Activated CD8-positive, alpha-beta memory T cell treated with anti-CD3 and anti-CD28 coated beads, Interleukin-2, amount 50 U/mL, for 24 hours (primary cell): ENCODE measurements at regions not wholly inside any gene's neighbourhood (a gene's known extent, or its start where the extent isn't known, plus 50 kb on each side); places are given as distances from the start of the nearest gene placed in this dataset.
"Not testable (repeated sequence)": the region's sequence is repeated elsewhere in the genome, so short reads cannot be mapped to it uniquely, and the experiment has no call there.

ENCODE experiments used
- DNase-seq: peaks from one replicate; pipeline ENCODE4 v3.0.0-alpha.2; 2020; ENCODE audit errors: extremely low read depth

DNA sequence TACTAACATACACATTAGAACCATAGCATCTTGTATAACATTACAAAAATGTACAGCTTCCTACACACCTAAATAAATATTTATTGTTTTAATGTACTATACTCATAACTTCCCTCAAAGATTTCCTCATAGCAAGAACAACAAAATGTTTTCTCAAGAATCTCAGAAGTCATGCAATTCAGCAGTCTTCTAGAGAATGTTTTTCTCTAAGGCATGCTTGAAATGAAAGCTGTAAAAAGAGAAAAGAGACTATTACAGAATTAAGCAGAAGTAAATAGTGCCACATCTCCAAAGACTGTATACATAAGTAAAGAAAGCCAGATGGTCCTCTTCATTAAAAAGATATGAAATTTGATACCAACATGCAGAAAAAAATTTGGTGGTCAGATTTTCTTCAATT lies 672.2 kb downstream of the EPM2A start:
- DNase-seq: no peak

DNA sequence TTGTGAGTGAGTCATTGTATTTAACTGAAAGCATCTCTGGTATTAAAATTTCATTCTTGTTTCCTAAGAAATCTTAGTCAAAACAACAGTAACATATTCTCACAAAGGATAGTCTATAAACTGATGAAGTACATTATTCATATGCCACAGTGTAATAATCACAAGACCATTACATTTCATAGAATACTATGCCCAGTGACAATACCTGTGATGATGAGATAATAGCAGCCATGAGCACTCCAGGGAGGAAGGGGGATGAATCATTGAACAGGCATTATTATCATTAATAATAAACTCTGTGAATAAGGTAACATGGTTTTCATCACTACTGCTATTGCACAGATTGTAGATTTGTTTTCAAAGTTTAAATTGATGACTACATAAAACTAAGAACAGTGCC lies 667.9 kb downstream of the EPM2A start:
- no peak for DNase-seq

- no peak for DNase-seq
Observed at GRCh38 chr6:145068577-145068976, 666.7 kb downstream of the EPM2A start.

GRCh38 chr6:145069966-145070365 lies 665.4 kb downstream of the EPM2A start:
- DNase-seq: no peak

- DNase-seq: no peak
Observed at GRCh38 chr6:145070791-145071190, 664.5 kb downstream of the EPM2A start.

- DNase-seq: no peak
Observed at GRCh38 chr6:145071836-145072235, 663.5 kb downstream of the EPM2A start.

DNA sequence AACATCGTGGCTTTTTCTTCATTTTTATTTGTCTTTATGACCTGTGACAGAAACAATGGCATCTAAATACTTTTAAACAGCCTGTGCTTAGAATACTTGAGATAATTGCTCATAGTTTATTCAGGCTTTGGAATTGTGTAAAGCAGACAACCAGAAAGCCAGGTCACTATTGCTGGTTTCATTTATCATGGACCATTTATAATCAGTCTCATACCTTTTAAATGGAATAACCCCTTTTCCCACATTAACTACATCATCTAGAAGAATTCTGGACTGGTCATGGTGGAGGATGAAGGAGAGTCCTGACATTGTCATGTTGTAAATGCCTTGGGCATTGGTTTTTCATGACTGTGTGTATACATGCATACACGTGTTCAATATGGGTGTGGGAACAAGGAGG lies 661.5 kb downstream of the EPM2A start:
- no peak for DNase-seq

DNA sequence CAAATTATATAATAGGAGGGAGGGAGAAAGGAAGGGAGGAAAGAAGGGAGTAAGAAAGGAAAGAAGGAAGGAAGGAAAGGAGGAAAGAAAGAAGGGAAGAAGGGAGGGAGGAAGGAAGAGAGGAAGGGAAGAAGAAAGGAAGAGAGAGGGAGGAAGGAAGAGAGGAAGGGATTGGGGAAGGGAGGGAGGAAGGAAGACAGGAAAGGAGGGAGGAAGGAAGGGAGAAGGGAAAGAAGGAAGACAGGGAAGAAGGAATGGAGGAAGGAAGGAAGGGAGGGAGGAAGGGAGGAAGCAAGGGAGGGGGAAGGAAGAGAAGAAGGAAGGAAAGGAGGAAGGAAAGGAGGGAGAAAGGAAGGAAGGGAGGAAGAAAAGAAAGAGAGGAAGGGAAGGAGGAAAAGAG lies 660.5 kb downstream of the EPM2A start:
- DNase-seq: no peak

DNA sequence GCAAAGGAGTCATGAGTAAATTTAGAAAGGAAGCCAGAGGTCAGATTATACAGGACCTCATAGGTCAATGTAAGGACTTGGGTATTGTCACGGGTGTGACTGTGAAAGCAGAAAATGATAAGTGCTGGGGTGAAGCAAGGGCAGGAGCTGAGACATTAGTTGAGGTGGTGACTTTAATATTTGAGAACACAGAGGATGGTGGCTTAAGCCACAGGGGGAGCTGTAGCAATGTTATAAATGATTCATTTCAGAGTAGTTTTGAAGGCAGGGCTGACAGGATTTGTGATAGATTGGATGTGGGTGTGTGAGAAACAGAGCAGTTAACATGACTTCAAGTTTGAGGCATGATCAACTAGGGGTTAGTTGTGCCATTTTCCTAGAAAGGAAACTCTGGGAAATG lies 659.9 kb downstream of the EPM2A start:
- no peak for DNase-seq

GRCh38 chr6:145076115-145076841 lies 659.0 kb downstream of the EPM2A start:
- DNase-seq: no peak

- DNase-seq: no peak
Observed at GRCh38 chr6:145077382-145077781, 657.9 kb downstream of the EPM2A start.

- no peak for DNase-seq
Observed at GRCh38 chr6:145080651-145081050, 654.7 kb downstream of the EPM2A start.

- DNase-seq: no peak
Observed at GRCh38 chr6:145081677-145082076, 653.6 kb downstream of the EPM2A start.

DNA sequence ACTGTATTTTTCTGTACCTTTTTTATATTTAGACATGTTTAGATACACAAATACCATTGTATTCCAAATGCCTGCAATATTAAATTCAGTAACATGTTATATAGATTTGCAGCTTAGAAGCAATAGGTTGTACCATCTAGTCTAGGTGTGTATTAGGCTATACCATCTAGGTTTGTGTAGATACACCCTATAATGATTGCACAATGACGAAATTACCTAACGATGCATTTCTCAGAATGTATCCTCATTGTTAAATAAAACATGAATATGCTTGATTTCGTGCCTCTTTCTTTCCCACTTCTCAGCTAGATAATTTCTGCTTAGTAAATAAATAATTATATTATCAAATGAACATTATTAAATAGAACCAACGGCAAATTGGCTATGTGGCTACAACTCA lies 653.0 kb downstream of the EPM2A start:
- DNase-seq: no peak

DNA sequence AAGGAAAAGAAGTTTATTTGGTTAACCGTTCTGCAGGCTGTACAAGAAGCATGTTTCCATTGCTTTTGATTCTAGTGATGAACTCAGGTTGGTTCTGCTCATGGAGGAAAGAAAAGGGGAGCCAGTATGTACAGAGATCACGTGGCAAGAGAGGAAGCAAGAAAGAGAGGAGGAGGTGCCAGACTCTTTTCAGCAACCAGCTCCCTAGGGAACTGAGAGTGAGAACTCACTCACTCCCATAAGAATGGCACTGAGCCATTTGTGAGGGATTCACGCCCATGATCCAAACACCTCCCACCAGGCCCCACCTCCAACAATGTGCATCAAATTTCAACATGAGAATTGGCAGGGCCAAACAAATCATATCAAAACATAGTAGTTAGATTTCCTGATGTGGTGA lies 649.1 kb downstream of the EPM2A start:
- DNase-seq: no peak

DNA sequence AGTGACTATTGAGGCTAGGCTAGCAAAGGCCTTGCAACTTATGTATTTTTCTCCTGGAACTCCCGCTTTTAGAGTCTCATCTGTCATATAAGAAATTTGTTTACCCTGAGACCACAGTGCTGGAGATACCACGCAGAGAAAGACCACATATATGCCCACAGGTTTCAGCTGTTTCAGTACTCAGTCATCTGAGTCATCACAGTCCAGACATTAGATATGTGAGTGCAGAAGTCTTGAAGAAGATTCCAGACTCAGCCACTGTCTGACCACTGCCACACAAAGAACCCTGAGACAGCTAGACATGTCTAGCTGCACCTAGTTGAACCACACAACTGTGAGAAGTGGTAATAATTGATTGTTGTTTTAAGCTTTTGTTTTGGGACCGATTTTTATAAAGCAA lies 648.3 kb downstream of the EPM2A start:
- no peak for DNase-seq

DNA sequence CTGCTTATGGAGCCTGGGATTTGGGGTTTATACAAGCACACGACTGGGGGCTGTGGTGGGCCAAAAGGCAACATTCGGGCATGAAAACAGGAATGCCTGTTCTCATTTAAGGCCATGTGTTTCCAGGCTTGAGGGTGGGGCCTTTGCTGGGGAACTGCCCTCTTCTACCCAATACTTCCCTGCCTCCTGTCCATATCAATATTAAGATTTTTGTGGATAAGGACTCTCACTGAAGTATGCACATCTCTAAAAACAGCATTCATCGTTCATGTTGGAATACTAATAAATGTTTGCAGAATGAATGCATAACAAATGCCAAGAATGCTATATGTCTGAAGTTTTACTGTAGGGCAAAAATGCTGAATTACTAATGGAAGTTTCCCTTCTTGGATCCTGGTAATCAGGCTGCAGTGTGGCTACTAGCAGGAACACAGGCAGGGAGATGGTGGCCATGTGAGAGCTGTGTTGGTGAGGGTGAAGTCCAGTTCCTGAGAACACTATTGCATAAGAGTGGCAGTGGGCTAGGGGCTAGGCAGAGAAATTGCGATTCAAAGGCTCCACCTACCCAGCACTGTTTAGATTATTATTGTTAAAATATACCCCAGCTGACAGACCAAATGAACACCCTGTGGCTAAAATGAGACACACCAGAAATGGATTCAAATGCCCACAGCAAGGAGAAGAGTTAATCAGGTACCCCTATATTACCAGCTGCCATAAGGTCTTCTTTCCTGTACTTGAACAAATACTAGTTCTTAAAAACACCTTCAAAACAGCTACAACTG lies 644.3 kb downstream of the EPM2A start:
- no peak for DNase-seq

DNA sequence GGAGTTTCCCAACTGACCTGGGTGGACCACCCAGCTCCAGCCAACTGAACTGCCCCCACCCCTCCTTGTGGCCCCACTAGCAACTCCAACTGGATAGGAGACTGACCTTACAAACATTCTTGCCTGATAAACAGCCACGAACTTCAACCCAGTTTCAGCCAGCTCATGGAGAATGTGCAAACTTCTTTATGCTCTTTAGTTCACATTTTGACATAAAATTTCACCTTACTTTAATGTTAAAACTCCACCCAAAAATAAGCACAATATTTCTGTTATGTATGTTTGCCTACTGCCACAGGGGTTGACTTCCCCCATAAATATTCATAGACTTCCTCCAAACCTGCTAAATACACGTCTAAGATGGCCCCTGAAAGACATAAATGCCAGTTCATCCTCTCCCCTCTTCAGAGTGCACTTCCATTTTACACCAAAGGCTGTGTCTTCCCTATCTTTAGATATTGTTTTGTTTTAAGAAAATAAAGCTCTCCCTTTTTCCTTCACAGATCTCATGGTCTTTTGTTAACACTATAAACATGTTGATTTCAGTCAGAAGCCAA lies 643.7 kb downstream of the EPM2A start:
- DNase-seq: no peak

- no peak for DNase-seq
Observed at GRCh38 chr6:145092554-145092953, 642.8 kb downstream of the EPM2A start.

GRCh38 chr6:145093226-145093625 lies 642.1 kb downstream of the EPM2A start:
- no peak for DNase-seq

DNA sequence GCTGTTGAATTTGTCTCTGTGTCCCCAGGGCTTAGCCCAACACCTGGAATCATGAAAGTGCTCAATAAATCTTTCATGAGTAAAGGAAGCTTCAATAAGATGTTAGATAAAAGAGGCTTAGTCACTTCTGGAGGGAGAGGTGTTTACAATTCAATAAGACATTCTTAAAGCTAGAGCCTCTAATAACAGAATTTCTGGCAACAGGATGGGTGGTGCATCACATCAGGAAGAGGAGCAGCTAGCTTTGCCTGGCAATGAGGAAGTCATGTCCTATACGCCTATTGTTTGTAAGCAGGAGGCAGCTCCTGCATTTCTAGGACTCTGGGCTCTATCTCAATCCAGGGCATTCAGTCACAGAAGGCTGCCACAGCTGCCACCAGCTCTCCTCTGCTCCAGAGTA lies 638.5 kb downstream of the EPM2A start:
- DNase-seq: no peak

- DNase-seq: not testable (repeated sequence)
Observed at GRCh38 chr6:145098127-145098526, 637.2 kb downstream of the EPM2A start.

DNA sequence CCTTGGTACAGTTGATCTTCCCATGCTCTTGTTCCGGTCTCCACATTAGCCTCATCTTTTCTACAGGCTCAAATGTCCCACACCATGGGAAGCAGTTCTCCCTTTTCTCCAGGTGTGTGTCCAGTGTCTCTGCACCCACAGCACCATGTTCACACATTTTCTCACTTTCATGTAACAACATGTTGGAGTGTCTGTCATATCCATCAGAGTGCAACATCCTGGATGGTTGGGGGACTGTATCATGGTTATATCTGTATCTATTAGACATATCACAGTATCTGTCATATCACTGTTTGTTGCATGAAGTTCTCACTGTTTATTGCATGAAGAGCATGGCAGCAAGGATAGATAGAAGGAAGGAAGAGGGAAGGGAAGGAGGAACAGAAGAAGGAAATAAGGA lies 635.6 kb downstream of the EPM2A start:
- DNase-seq: no peak
